ENCODE measurements at regions not wholly inside any gene's neighbourhood (a gene's known extent, or its start where the extent isn't known, plus 50 kb on each side); places are given as distances from the start of the nearest gene placed in this dataset.

- TF ChIP-seq, protein P1, sequence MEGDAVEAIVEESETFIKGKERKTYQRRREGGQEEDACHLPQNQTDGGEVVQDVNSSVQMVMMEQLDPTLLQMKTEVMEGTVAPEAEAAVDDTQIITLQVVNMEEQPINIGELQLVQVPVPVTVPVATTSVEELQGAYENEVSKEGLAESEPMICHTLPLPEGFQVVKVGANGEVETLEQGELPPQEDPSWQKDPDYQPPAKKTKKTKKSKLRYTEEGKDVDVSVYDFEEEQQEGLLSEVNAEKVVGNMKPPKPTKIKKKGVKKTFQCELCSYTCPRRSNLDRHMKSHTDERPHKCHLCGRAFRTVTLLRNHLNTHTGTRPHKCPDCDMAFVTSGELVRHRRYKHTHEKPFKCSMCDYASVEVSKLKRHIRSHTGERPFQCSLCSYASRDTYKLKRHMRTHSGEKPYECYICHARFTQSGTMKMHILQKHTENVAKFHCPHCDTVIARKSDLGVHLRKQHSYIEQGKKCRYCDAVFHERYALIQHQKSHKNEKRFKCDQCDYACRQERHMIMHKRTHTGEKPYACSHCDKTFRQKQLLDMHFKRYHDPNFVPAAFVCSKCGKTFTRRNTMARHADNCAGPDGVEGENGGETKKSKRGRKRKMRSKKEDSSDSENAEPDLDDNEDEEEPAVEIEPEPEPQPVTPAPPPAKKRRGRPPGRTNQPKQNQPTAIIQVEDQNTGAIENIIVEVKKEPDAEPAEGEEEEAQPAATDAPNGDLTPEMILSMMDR (IDR thresholded peaks at IDR 0.05) = no peak
- TF ChIP-seq POLR2A (IDR thresholded peaks at IDR 0.05) = no peak
These were observed 594.1 kb downstream of the ETS1 start for GRCh38 chr11:127993281-127993680.

Data from body of pancreas (tissue), 4 donors.